HL-60 (cell line): ENCODE measurements at regions not wholly inside any gene's neighbourhood (a gene's known extent, or its start where the extent isn't known, plus 50 kb on each side); places are given as distances from the start of the nearest gene placed in this dataset.

Experiments
- GABPA ChIP-seq: IDR thresholded peaks from 2 replicates; pipeline ENCODE4 v1.6.1; 2012; ENCODE audit warnings: low read depth
- POLR2AphosphoS5 ChIP-seq: IDR thresholded peaks from 2 replicates; pipeline ENCODE4 v1.6.1; 2012; ENCODE audit warnings: low read depth
- SPI1 ChIP-seq: IDR thresholded peaks from 2 replicates; pipeline ENCODE4 v1.6.1; 2012; ENCODE audit warnings: low read depth, mild to moderate bottlenecking, borderline replicate concordance
- TF ChIP-seq, protein P1 (sequence below): IDR thresholded peaks from one replicate; pipeline ENCODE4 v1.5.1; 2011; ENCODE audit warnings: low read length, control low read depth, inconsistent platforms; ENCODE audit not compliant: insufficient read depth
- TF ChIP-seq, protein P2 (sequence below): IDR thresholded peaks from 2 replicates; pipeline ENCODE4 v1.6.1; 2012; ENCODE audit warnings: low read depth; ENCODE audit not compliant: insufficient replicate concordance

DNA sequence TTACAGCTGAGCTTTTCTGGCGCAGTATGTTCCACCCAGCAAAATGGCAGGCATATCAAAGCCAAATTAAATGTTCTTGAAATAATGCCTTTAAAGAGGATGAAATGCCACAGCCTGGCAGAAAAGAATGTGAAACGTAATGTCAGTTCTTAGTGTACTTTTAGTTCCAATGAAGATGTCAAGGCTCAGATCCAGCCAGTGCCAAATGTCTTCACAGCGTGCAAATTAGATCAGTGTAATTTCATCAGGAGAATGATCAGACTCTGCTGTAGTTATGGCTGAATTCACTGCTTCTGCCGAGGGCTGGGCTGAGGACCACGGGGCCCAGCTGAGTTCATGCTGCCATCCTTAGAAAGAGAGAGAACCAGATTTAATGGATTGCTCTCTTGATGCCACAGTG lies 78.7 kb upstream of the ITGA4 start:
- TF ChIP-seq, protein P1, sequence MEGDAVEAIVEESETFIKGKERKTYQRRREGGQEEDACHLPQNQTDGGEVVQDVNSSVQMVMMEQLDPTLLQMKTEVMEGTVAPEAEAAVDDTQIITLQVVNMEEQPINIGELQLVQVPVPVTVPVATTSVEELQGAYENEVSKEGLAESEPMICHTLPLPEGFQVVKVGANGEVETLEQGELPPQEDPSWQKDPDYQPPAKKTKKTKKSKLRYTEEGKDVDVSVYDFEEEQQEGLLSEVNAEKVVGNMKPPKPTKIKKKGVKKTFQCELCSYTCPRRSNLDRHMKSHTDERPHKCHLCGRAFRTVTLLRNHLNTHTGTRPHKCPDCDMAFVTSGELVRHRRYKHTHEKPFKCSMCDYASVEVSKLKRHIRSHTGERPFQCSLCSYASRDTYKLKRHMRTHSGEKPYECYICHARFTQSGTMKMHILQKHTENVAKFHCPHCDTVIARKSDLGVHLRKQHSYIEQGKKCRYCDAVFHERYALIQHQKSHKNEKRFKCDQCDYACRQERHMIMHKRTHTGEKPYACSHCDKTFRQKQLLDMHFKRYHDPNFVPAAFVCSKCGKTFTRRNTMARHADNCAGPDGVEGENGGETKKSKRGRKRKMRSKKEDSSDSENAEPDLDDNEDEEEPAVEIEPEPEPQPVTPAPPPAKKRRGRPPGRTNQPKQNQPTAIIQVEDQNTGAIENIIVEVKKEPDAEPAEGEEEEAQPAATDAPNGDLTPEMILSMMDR = no peak
- TF ChIP-seq POLR2AphosphoS5 (no peak), GABPA (no peak), SPI1 (no peak)
- TF ChIP-seq, protein P2, sequence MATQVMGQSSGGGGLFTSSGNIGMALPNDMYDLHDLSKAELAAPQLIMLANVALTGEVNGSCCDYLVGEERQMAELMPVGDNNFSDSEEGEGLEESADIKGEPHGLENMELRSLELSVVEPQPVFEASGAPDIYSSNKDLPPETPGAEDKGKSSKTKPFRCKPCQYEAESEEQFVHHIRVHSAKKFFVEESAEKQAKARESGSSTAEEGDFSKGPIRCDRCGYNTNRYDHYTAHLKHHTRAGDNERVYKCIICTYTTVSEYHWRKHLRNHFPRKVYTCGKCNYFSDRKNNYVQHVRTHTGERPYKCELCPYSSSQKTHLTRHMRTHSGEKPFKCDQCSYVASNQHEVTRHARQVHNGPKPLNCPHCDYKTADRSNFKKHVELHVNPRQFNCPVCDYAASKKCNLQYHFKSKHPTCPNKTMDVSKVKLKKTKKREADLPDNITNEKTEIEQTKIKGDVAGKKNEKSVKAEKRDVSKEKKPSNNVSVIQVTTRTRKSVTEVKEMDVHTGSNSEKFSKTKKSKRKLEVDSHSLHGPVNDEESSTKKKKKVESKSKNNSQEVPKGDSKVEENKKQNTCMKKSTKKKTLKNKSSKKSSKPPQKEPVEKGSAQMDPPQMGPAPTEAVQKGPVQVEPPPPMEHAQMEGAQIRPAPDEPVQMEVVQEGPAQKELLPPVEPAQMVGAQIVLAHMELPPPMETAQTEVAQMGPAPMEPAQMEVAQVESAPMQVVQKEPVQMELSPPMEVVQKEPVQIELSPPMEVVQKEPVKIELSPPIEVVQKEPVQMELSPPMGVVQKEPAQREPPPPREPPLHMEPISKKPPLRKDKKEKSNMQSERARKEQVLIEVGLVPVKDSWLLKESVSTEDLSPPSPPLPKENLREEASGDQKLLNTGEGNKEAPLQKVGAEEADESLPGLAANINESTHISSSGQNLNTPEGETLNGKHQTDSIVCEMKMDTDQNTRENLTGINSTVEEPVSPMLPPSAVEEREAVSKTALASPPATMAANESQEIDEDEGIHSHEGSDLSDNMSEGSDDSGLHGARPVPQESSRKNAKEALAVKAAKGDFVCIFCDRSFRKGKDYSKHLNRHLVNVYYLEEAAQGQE = no peak
